WTC11 (cell line): ENCODE measurements at regions not wholly inside any gene's neighbourhood (a gene's known extent, or its start where the extent isn't known, plus 50 kb on each side); places are given as distances from the start of the nearest gene placed in this dataset.
"Not testable (repeated sequence)": the region's sequence is repeated elsewhere in the genome, so short reads cannot be mapped to it uniquely, and the experiment has no call there.

Experiments
- ATAC-seq: fragments of 200-7000 bp; cut with Tn5 transposase; 2 replicates; pipeline ENCODE4 v1.10.0; 2021; ENCODE audit warnings: mild to moderate bottlenecking, moderate library complexity
- CTCF ChIA-PET: fragments of 300-600 bp; sonication (Branson Sonifier 250); formaldehyde crosslinking; loops from one replicate; lab custom pipeline; 2021; ENCODE audit warnings: antibody characterized with exemption; lab: Charles Lee
- POLR2A ChIA-PET: fragments of 350-600 bp; sonication (Branson Sonifier 250); formaldehyde crosslinking; loops from one replicate; lab custom pipeline; 2021; ENCODE audit warnings: antibody characterized with exemption; lab: Charles Lee
- DNase-seq: peaks from one replicate; pipeline ENCODE4 v3.0.0; 2021; ENCODE audit warnings: low spot score
- H3K27ac Mint-ChIP-seq: 2 replicates; pipeline ENCODE4 v1.8.0; 2021; ENCODE audit warnings: mixed read lengths
- H3K27me3 Mint-ChIP-seq: 2 replicates; pipeline ENCODE4 v1.8.0; 2021; ENCODE audit warnings: low read depth, mild to moderate bottlenecking, moderate library complexity, mixed read lengths
- H3K36me3 Mint-ChIP-seq: 2 replicates; pipeline ENCODE4 v1.8.0; 2021; ENCODE audit warnings: mixed read lengths
- H3K4me1 Mint-ChIP-seq: 2 replicates; pipeline ENCODE4 v1.8.0; 2022; ENCODE audit warnings: mixed read lengths
- H3K4me3 Mint-ChIP-seq: 2 replicates; pipeline ENCODE4 v1.8.0; 2021; ENCODE audit warnings: mild to moderate bottlenecking, moderate library complexity, mixed read lengths
- H3K9me3 Mint-ChIP-seq: 2 replicates; pipeline ENCODE4 v1.8.0; 2021; ENCODE audit warnings: mixed read lengths
- CREM ChIP-seq: sonication (generic); formaldehyde crosslinking; IDR thresholded peaks from 2 replicates; pipeline ENCODE4 v1.8.1; 2022; ENCODE audit warnings: mild to moderate bottlenecking, missing genetic modification reagents, moderate library complexity
- FOXJ3 ChIP-seq: sonication (generic); formaldehyde crosslinking; IDR thresholded peaks from 2 replicates; pipeline ENCODE4 v1.9.0; 2021; ENCODE audit warnings: missing genetic modification reagents, mild to moderate bottlenecking, borderline replicate concordance
- GRHL2 ChIP-seq: fragments of 250-450 bp; sonication (Bioruptor Pico); IDR thresholded peaks from 2 replicates; pipeline ENCODE4 v1.8.0; 2022; ENCODE audit warnings: mild to moderate bottlenecking, moderate library complexity; ENCODE audit not compliant: insufficient replicate concordance, severe bottlenecking
- HMGA2 ChIP-seq: fragments of 250-450 bp; sonication (Bioruptor Pico); IDR thresholded peaks from 2 replicates; pipeline ENCODE4 v1.4.0; 2021; ENCODE audit warnings: mild to moderate bottlenecking, moderate library complexity
- IRF2 ChIP-seq: sonication (generic); formaldehyde crosslinking; IDR thresholded peaks from 2 replicates; pipeline ENCODE4 v1.8.0; 2022; ENCODE audit warnings: low read depth, missing genetic modification reagents, borderline replicate concordance
- JUN ChIP-seq: sonication (generic); formaldehyde crosslinking; IDR thresholded peaks from 2 replicates; pipeline ENCODE4 v1.8.0; 2023; ENCODE audit warnings: mild to moderate bottlenecking, missing genetic modification reagents
- KAT7 ChIP-seq: sonication (generic); formaldehyde crosslinking; IDR thresholded peaks from 2 replicates; pipeline ENCODE4 v1.8.1; 2023; ENCODE audit warnings: missing genetic modification reagents, mild to moderate bottlenecking, borderline replicate concordance
- NFATC4 ChIP-seq: fragments of 250-450 bp; sonication (Bioruptor Pico); IDR thresholded peaks from 2 replicates; pipeline ENCODE4 v1.9.0; 2021; ENCODE audit warnings: mild to moderate bottlenecking
- NR2C2 ChIP-seq: sonication (generic); formaldehyde crosslinking; IDR thresholded peaks from 2 replicates; pipeline ENCODE4 v1.8.0; 2022; ENCODE audit warnings: mild to moderate bottlenecking, missing genetic modification reagents
- OVOL2 ChIP-seq: fragments of 250-450 bp; sonication (Bioruptor Pico); IDR thresholded peaks from 2 replicates; pipeline ENCODE4 v1.9.0; 2021; ENCODE audit warnings: mild to moderate bottlenecking, borderline replicate concordance
- RORB ChIP-seq: fragments of 250-450 bp; sonication (Bioruptor Pico); IDR thresholded peaks from 2 replicates; pipeline ENCODE4 v1.9.0; 2021; ENCODE audit warnings: mild to moderate bottlenecking
- SMAD3 ChIP-seq: sonication (generic); formaldehyde crosslinking; IDR thresholded peaks from 2 replicates; pipeline ENCODE4 v1.8.0; 2022; ENCODE audit warnings: missing genetic modification reagents, mild to moderate bottlenecking, borderline replicate concordance
- TCF7 ChIP-seq: sonication (generic); formaldehyde crosslinking; IDR thresholded peaks from 2 replicates; pipeline ENCODE4 v1.8.0; 2022; ENCODE audit warnings: mild to moderate bottlenecking, low read depth, missing genetic modification reagents, moderate library complexity
- TP53 ChIP-seq: sonication (generic); formaldehyde crosslinking; IDR thresholded peaks from 2 replicates; pipeline ENCODE4 v1.8.1; 2023; ENCODE audit warnings: mild to moderate bottlenecking, missing genetic modification reagents
- ZNF232 ChIP-seq: sonication (generic); formaldehyde crosslinking; IDR thresholded peaks from 2 replicates; pipeline ENCODE4 v1.8.0; 2022; ENCODE audit warnings: mild to moderate bottlenecking, missing genetic modification reagents
- ZNF416 ChIP-seq: fragments of 250-450 bp; sonication (Bioruptor Pico); IDR thresholded peaks from 2 replicates; pipeline ENCODE4 v1.9.0; 2021; ENCODE audit warnings: mild to moderate bottlenecking, inconsistent platforms
- ZNF423 ChIP-seq: fragments of 250-450 bp; sonication (Bioruptor Pico); IDR thresholded peaks from 2 replicates; pipeline ENCODE4 v2.1.2; 2022; ENCODE audit warnings: mild to moderate bottlenecking, moderate library complexity
- TF ChIP-seq, protein P1 (sequence below): sonication (generic); formaldehyde crosslinking; IDR thresholded peaks from 2 replicates; pipeline ENCODE4 v1.8.0; 2022; ENCODE audit warnings: missing genetic modification reagents
- TF ChIP-seq, protein P2 (sequence below): fragments of 250-450 bp; sonication (Bioruptor Pico); IDR thresholded peaks from 2 replicates; pipeline ENCODE4 v1.9.0; 2021; ENCODE audit warnings: mild to moderate bottlenecking, borderline replicate concordance

GRCh38 chr9:30536494-30536893 is 1847.9 kb upstream of the ACO1 start (continued):
- TF ChIP-seq, protein P1, sequence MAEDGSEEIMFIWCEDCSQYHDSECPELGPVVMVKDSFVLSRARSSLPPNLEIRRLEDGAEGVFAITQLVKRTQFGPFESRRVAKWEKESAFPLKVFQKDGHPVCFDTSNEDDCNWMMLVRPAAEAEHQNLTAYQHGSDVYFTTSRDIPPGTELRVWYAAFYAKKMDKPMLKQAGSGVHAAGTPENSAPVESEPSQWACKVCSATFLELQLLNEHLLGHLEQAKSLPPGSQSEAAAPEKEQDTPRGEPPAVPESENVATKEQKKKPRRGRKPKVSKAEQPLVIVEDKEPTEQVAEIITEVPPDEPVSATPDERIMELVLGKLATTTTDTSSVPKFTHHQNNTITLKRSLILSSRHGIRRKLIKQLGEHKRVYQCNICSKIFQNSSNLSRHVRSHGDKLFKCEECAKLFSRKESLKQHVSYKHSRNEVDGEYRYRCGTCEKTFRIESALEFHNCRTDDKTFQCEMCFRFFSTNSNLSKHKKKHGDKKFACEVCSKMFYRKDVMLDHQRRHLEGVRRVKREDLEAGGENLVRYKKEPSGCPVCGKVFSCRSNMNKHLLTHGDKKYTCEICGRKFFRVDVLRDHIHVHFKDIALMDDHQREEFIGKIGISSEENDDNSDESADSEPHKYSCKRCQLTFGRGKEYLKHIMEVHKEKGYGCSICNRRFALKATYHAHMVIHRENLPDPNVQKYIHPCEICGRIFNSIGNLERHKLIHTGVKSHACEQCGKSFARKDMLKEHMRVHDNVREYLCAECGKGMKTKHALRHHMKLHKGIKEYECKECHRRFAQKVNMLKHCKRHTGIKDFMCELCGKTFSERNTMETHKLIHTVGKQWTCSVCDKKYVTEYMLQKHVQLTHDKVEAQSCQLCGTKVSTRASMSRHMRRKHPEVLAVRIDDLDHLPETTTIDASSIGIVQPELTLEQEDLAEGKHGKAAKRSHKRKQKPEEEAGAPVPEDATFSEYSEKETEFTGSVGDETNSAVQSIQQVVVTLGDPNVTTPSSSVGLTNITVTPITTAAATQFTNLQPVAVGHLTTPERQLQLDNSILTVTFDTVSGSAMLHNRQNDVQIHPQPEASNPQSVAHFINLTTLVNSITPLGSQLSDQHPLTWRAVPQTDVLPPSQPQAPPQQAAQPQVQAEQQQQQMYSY = no peak
- no peak for TF ChIP-seq GRHL2

- peaks cover 45% of the 10 kb centered on the region for H3K36me3 Mint-ChIP-seq
- POLR2A ChIA-PET = not testable (repeated sequence)
Measured at GRCh38 chr9:30539696-30540095, 1844.7 kb upstream of the ACO1 start.

DNA sequence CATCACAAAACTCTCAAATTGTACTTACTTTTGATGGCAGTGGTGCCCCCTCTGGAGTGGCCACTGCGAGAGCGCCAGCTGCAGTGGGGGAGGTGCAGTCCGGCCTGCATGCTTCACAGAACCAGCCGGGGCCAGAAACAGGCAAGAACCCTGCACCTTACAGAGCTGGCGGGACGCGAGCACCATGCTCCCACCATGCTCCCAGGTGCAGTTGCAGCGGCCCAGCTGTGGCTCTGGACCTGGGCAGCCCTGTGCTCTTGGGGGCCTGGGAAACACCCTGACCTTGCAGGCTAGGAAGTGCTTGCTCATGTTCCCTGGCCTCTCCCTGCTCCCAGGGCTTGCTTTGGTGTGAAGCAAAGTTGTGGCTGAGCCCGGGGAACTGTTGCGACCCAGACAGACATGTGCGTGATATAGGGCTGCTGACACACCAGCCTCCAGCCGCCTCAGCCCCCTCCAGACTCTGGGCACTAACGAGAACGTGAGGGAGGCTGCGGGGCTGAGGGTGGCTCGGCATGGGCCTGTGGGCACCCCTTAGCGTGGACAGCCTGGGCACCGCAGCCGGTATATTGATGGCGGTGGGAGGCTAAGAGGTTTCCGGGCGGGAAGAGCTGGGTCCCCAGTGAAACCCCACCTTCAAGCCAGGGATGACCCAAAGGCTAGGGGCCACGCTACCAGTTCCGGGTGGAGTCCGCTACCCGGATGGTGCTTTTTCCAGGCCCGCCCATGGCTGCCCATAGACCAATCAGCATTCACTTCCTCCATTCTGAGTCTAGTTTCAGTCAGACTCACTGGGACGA is 1809.9 kb upstream of the ACO1 start:
- H3K4me3 Mint-ChIP-seq = no peak overlapping the region
- peak; percentile 60; the same call in 1 of the 2 replicates for ATAC-seq

More at GRCh38 chr9:30539696-30540095, 1844.7 kb upstream of the ACO1 start:
- CTCF ChIA-PET, ATAC-seq, H3K27ac Mint-ChIP-seq, H3K27me3 Mint-ChIP-seq, H3K4me1 Mint-ChIP-seq, H3K4me3 Mint-ChIP-seq: not testable (repeated sequence)
- DNase-seq = peak; percentile 57
- H3K9me3 Mint-ChIP-seq = peaks cover 55% of the 10 kb centered on the region

GRCh38 chr9:30575218-30575617 is 1809.2 kb upstream of the ACO1 start:
- H3K36me3 Mint-ChIP-seq = no peaks in the 10 kb centered on the region
- no peaks in the 10 kb centered on the region for H3K4me1 Mint-ChIP-seq
- no peak overlapping the region for H3K27ac Mint-ChIP-seq
- H3K9me3 Mint-ChIP-seq = no peaks in the 10 kb centered on the region
- ChIA-PET POLR2A (no interaction called here), CTCF (no interaction called here)
- ATAC-seq (no peak), DNase-seq (no peak)
- no peak overlapping the region for H3K4me3 Mint-ChIP-seq
- TF ChIP-seq, protein P2, sequence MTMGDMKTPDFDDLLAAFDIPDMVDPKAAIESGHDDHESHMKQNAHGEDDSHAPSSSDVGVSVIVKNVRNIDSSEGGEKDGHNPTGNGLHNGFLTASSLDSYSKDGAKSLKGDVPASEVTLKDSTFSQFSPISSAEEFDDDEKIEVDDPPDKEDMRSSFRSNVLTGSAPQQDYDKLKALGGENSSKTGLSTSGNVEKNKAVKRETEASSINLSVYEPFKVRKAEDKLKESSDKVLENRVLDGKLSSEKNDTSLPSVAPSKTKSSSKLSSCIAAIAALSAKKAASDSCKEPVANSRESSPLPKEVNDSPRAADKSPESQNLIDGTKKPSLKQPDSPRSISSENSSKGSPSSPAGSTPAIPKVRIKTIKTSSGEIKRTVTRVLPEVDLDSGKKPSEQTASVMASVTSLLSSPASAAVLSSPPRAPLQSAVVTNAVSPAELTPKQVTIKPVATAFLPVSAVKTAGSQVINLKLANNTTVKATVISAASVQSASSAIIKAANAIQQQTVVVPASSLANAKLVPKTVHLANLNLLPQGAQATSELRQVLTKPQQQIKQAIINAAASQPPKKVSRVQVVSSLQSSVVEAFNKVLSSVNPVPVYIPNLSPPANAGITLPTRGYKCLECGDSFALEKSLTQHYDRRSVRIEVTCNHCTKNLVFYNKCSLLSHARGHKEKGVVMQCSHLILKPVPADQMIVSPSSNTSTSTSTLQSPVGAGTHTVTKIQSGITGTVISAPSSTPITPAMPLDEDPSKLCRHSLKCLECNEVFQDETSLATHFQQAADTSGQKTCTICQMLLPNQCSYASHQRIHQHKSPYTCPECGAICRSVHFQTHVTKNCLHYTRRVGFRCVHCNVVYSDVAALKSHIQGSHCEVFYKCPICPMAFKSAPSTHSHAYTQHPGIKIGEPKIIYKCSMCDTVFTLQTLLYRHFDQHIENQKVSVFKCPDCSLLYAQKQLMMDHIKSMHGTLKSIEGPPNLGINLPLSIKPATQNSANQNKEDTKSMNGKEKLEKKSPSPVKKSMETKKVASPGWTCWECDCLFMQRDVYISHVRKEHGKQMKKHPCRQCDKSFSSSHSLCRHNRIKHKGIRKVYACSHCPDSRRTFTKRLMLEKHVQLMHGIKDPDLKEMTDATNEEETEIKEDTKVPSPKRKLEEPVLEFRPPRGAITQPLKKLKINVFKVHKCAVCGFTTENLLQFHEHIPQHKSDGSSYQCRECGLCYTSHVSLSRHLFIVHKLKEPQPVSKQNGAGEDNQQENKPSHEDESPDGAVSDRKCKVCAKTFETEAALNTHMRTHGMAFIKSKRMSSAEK (CRISPR knock-in tag) = no peak
- TF ChIP-seq CREM (CRISPR knock-in tag) (no peak), HMGA2 (no peak), NFATC4 (CRISPR knock-in tag) (no peak), IRF2 (CRISPR knock-in tag) (no peak), TCF7 (no peak), TP53 (CRISPR knock-in tag) (no peak), ZNF416 (CRISPR knock-in tag) (no peak), OVOL2 (CRISPR knock-in tag) (no peak), ZNF232 (CRISPR knock-in tag) (no peak), RORB (no peak), JUN (no peak), SMAD3 (CRISPR knock-in tag) (no peak)
- no peaks in the 10 kb centered on the region for H3K27me3 Mint-ChIP-seq

More for the DNA sequence above, 1809.9 kb upstream of the ACO1 start:
- ChIA-PET CTCF (no interaction called here), POLR2A (no interaction called here)
- no peaks in the 10 kb centered on the region for H3K36me3 Mint-ChIP-seq
- no peak overlapping the region for H3K27ac Mint-ChIP-seq
- no peaks in the 10 kb centered on the region for H3K27me3 Mint-ChIP-seq
- no peaks in the 10 kb centered on the region for H3K4me1 Mint-ChIP-seq
- TF ChIP-seq SMAD3 (CRISPR knock-in tag) (no peak), FOXJ3 (CRISPR knock-in tag) (no peak), RORB (no peak), ZNF423 (CRISPR knock-in tag) (no peak), NR2C2 (no peak), KAT7 (CRISPR knock-in tag) (no peak)
- no peaks in the 10 kb centered on the region for H3K9me3 Mint-ChIP-seq
- DNase-seq = peak; percentile 21
